H1 (cell line): ENCODE measurements at regions not wholly inside any gene's neighbourhood (a gene's known extent, or its start where the extent isn't known, plus 50 kb on each side); places are given as distances from the start of the nearest gene placed in this dataset.

Experiments
- HDAC6 ChIP-seq: IDR thresholded peaks from one replicate; pipeline ENCODE4 v1.7.1; 2012; ENCODE audit warnings: low read depth, mild to moderate bottlenecking, inconsistent platforms, low read length, moderate library complexity
- NRF1 ChIP-seq: IDR thresholded peaks from 2 replicates; pipeline ENCODE4 v1.6.1; 2011; ENCODE audit warnings: mild to moderate bottlenecking, low read depth, low read length, improper control_type of control experiment
- TF ChIP-seq, protein P1 (sequence below): fragments of 300-600 bp; sonication (generic); IDR thresholded peaks from 2 replicates; pipeline ENCODE4 v1.7.1; 2012; ENCODE audit warnings: low read length, moderate library complexity, mild to moderate bottlenecking, inconsistent platforms; ENCODE audit not compliant: insufficient replicate concordance

DNA sequence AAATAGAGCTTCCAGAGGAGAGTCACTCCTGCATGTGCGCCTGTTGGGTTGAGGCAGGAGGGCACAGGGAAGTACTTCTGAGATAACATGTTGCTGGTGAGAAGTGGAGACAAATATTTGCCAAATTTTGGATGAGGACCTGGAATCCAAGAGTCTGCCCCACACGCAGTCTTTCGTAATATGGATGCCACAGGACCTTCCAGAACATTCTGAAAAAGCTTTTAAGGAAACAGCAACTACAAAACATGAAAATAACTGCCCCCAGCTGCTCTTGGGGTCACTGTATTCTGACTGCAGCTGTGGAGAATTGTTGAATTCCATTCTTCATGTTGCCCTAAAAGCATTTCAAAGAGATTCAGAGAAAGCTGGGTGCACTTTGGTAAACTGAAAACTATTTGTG, 227.5 kb downstream of the C1D start (continued):
- TF ChIP-seq, protein P1, sequence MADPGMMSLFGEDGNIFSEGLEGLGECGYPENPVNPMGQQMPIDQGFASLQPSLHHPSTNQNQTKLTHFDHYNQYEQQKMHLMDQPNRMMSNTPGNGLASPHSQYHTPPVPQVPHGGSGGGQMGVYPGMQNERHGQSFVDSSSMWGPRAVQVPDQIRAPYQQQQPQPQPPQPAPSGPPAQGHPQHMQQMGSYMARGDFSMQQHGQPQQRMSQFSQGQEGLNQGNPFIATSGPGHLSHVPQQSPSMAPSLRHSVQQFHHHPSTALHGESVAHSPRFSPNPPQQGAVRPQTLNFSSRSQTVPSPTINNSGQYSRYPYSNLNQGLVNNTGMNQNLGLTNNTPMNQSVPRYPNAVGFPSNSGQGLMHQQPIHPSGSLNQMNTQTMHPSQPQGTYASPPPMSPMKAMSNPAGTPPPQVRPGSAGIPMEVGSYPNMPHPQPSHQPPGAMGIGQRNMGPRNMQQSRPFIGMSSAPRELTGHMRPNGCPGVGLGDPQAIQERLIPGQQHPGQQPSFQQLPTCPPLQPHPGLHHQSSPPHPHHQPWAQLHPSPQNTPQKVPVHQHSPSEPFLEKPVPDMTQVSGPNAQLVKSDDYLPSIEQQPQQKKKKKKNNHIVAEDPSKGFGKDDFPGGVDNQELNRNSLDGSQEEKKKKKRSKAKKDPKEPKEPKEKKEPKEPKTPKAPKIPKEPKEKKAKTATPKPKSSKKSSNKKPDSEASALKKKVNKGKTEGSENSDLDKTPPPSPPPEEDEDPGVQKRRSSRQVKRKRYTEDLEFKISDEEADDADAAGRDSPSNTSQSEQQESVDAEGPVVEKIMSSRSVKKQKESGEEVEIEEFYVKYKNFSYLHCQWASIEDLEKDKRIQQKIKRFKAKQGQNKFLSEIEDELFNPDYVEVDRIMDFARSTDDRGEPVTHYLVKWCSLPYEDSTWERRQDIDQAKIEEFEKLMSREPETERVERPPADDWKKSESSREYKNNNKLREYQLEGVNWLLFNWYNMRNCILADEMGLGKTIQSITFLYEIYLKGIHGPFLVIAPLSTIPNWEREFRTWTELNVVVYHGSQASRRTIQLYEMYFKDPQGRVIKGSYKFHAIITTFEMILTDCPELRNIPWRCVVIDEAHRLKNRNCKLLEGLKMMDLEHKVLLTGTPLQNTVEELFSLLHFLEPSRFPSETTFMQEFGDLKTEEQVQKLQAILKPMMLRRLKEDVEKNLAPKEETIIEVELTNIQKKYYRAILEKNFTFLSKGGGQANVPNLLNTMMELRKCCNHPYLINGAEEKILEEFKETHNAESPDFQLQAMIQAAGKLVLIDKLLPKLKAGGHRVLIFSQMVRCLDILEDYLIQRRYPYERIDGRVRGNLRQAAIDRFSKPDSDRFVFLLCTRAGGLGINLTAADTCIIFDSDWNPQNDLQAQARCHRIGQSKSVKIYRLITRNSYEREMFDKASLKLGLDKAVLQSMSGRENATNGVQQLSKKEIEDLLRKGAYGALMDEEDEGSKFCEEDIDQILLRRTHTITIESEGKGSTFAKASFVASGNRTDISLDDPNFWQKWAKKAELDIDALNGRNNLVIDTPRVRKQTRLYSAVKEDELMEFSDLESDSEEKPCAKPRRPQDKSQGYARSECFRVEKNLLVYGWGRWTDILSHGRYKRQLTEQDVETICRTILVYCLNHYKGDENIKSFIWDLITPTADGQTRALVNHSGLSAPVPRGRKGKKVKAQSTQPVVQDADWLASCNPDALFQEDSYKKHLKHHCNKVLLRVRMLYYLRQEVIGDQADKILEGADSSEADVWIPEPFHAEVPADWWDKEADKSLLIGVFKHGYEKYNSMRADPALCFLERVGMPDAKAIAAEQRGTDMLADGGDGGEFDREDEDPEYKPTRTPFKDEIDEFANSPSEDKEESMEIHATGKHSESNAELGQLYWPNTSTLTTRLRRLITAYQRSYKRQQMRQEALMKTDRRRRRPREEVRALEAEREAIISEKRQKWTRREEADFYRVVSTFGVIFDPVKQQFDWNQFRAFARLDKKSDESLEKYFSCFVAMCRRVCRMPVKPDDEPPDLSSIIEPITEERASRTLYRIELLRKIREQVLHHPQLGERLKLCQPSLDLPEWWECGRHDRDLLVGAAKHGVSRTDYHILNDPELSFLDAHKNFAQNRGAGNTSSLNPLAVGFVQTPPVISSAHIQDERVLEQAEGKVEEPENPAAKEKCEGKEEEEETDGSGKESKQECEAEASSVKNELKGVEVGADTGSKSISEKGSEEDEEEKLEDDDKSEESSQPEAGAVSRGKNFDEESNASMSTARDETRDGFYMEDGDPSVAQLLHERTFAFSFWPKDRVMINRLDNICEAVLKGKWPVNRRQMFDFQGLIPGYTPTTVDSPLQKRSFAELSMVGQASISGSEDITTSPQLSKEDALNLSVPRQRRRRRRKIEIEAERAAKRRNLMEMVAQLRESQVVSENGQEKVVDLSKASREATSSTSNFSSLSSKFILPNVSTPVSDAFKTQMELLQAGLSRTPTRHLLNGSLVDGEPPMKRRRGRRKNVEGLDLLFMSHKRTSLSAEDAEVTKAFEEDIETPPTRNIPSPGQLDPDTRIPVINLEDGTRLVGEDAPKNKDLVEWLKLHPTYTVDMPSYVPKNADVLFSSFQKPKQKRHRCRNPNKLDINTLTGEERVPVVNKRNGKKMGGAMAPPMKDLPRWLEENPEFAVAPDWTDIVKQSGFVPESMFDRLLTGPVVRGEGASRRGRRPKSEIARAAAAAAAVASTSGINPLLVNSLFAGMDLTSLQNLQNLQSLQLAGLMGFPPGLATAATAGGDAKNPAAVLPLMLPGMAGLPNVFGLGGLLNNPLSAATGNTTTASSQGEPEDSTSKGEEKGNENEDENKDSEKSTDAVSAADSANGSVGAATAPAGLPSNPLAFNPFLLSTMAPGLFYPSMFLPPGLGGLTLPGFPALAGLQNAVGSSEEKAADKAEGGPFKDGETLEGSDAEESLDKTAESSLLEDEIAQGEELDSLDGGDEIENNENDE: no peak
- TF ChIP-seq NRF1 (no peak), HDAC6 (no peak)
- TF ChIP-seq, all 59 proteins: peak for 0
